HG03565 (cell line): ENCODE measurements at regions not wholly inside any gene's neighbourhood (a gene's known extent, or its start where the extent isn't known, plus 50 kb on each side); places are given as distances from the start of the nearest gene placed in this dataset.

Source experiments
- ATAC-seq: cut with Tn5 transposase; IDR thresholded peaks from one replicate; pipeline ENCODE4 v1.9.1; 2021; ENCODE audit warnings: mild to moderate bottlenecking, moderate library complexity; ENCODE audit not compliant: unreplicated experiment

DNA sequence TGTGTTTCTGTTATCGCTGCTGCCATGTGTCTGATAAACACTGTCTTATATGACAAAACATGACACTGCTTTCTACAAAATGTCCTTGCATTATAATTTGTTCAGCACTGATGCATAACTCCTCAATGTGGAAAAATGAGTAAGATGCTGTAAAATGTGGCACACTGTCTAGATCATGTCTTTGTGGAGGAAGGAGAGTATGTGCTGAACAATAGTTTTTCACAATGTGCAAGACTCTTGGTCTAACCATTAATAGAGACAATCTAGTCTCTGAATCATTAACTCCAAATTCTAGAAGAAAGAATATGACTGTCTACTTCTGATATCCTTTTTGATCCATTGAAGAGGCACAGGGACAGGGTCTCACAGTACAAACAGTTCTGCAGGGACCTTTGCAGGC, 127.9 kb upstream of the RARB start:
- no peak for ATAC-seq

DNA sequence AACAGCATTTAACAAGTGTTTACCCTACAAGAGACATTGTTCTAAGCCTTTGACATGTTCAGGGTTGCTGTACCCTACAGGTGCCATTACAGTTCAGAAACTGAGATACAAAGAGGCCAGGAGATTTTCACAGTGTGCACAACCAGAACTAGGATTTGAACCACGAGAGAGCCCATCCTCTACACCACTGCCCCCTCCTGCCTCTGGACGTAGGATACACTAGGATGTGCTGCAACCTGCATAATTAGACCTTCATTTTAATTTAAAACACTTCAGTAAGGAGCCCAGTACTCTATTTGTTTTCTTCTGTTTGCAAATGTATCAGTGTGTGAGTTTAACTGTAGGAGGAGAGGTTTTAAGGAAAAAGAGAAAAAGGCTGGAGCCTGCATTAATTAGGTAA, 123.1 kb upstream of the RARB start:
- ATAC-seq: no peak

DNA sequence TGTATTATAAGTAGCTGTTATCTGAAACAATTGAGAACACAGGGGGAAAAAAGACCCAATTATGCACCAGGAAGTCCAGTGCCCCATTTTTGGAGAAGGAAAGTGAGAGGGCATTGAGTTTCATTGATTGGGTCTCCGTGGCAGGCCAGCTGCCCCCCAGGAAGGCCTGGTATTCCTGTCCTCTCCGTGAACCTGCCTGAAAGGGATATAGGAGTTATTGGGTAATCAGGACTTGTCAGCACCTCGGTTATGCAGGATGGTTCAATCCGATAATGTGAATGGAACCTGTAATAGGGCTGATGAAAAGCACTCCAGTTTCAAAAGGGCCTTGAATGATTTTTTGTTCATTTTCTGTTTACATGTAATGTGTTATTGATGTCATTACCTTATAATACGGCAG, 122.0 kb upstream of the RARB start:
- no peak for ATAC-seq

DNA sequence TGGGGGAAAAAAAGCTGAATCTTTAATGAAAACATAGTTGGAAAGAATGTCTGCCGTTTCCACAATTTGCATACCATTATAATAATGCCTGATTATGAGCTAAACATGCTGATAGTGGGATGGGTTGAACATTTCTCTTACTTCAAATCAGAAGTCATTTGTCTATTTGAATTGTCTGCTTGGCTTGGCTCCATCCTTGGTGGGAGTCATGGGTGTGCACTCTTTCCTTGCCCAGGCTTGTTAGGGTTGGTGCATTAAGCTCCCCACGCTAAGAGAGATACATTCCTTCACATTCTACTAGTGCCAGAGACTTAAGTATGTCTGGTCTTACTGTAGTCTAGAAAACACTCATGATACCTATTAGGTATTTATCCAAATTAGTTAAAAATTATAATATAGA, 121.4 kb upstream of the RARB start:
- ATAC-seq: no peak

DNA sequence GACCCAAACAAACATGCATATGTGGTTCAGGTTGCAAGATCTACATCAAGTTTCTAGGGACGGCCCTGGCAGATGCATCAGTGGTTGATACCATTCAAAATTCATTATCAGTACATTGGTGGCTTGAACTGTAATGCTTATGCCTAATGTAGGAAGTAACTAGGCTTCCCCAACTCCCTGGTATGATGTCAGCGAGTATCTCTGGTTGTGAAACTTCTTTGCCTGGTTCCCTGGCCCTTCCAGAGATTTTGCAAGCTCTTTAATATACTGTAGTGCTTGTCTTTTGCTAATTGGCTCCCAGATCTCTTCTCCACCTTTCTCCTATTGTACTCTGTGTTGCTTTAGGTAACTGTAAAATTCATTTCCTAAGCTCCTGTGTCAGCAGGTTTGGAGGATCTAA, 114.8 kb upstream of the RARB start:
- ATAC-seq: no peak

DNA sequence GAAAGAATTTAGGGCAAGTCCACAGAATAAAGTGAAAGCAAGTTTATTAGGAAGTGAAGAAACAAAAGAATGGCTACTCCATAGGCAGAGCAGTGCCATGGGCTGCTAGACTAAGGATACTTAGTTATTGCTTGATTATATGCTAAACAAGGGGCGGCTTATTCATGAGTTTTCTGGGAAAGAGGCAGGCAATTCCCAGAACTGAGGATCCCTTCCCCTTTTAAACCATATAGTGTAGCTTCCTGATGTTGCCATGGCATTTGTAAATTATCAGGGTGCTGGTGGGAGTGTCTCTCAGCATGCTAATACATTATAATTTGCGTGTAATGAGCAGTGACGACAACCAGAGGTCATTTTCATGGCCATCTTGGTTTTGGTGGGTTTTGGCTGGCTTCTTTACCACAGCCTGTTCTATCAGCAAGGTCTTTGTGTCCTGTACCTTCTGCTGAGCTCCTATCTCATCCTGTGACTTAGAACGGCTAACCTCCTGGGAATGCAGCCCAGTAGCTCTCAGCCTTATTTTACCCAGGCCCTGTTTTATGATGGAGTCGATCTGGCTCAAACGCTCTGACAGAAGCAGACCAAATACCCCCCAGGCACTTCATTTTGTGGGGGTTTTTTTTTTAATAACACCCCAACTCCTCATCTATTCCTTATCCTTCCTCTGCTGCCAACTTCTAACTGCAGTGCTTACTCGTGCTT, 103.0 kb upstream of the RARB start:
- no peak for ATAC-seq

DNA sequence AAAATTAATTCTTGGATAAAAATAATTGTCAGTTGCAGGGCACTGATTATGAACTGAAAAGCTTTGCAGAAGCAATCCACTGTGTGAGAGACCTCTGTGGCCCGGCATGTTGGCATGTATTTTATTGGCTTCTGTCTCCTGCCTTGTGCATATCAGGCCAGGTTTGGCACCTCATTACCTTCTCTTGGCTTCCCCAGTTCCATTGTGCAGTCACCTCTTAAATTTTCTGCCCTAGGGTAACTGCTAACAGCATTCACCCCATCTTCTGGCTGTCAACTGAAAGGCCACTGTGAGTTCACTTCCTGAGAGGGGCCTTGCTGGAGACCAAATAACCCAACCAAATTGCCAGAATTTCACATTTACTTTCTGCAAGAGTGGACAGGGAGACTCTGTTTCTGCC, 92.7 kb upstream of the RARB start:
- ATAC-seq: no peak

DNA sequence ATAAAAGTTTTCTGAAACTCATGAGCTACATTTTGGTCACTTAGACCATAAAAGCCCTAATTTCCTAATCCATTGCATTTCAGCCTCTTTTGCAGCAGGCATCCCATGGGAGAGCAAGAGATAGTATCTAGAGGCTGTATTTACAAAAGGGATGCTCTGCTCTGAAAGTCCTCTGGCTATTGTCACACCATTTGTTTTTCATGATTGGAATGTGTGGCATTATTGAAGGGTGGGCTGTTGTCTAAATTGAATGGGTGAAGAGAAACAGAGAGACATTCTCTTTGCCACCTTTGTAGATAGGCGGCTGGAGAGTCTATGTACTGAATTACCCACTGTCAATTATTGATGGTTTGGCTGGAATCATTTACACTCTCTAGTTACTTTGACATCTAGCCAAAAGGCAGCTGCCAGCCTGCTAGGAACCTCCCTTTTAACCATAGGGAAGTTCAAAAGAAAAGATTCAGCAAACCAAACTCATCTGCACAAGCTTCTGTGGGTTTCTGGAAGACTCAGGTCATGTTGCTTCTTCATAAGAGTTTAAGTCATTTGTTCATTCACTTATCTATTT, 89.8 kb upstream of the RARB start:
- no peak for ATAC-seq

DNA sequence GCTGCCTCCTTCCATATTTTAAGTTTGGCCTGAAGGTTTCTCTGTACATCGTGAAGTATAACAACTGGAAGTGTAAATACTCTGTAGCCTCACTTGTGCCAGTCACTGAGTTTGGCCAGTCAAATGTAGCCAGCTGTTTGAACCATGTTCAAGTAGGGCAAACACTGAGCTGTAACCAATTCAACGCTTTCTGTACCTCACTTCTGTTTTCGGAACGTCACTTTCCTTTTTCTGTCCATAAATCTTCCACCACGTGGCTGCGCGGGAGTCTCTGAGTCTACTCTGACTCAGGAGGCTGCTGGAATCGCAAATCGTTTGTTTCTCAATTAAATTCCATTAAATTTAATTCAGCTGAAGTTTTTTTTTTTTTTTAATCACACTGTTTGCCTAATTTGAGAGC, 88.8 kb upstream of the RARB start:
- ATAC-seq: no peak

DNA sequence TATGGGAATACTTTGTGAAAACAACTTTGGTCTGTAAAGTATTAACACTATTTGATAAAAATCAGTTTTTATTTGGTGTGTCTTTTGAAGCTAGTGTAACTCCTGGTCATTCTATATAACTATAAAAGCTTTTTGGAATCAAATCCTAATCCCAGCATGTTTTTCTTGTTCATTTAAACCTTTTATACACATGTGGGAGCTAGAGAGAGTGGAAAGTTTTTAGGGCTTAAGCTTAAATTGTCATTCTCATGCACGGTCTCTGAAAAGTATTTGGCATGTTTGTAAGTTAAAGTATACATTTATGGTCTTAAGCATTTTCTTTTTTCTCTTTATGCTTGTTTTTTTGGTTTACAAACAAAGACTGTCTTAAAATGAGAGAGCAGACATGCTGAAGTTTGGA, 83.4 kb upstream of the RARB start:
- no peak for ATAC-seq

DNA sequence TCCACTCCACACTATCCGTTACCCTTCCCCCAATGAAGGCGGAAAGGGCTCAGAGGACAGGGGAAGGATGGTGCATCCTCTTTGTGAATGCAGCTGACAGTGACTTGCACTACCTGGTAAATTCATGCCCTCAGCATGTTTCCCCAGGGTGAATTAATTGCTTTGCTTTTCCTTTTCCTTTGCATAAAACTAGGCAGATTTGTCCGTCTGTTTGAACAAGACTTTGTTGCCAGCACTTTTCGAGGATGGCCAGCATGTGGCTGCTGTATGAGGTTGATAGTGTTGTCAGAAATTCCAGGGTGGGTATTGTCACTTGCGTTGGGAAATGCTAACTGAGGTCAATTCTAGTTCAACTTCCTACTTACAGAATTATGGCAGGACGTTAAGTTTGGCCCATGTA, 79.0 kb upstream of the RARB start:
- ATAC-seq: no peak

DNA sequence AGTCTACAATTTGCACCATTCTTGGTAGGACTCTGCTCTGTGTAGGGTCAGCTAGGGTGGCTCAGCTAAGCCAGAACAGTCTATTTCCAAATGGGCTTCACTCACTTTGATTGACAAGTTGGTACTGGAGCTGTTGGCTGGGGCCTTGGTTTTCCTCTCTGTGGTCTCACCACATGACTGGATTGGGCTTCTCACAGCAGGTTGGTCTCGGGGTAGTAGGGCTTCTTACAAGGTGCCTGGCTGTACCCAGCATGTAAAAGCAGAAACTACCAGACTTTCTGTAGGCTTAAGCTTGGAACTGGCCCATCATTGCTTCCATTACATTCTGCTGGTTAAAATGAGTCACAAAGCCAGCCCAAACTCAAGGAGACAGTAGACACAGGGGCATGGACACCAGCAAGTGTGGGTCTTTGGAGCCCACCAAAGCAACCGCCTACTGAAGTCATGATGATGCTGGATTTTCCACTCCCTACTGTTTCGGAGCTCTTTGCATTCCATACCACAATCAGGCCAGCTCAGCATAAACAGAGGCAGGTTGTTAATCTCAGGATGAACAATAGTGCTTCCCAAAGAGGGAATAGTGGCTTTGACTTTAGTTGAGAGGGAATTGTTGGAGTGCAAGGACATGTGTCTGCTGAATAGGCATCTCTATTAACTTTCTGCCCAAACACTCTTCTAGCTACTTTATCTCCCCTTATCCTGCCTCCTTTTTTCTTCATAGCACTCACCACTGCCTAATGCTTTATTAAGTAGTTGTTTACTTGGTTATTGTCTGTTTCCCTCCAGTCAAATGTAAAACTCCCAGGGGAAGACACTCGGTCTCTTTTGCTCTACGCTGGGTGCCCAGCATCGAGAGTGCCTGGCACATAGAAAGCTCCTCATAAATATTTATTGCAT, 78.0 kb upstream of the RARB start:
- no peak for ATAC-seq

DNA sequence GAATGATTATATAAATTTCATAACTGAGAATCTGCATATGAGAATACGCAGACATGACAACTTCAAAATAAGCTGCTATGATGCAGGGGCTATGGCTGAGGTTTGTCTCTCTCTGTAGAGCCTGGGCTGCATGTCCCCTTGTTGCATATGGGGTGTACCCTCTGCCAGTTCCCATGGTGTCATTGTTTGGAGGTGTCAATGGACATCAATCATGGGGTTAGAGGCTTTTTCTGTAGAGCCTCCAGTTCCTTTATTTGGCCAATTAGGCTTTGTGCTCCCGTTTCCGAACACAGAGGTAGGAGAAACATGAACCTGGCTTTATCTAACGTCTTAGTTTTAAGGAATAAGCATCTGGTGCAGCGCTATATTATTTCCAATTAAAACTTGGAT, 77.3 kb upstream of the RARB start:
- ATAC-seq: no peak

DNA sequence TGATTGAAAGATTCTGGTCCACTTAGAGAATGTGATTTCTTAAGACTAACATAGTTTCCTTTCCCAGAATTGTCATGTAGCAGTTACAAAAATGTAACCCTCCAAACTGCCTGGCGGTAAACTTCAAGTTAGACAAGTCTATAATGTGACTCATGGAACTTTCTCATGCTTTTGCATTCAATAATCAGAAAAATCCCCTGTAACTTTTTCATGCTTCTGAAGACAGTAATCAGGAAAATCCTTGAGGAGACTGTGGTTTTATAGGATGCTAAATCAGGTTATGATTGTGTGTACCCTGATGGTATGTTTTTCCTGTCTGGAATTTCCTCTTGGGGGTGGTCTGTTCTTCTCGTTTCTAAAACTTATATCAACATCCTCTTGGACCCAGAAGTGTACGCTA, 74.0 kb upstream of the RARB start:
- no peak for ATAC-seq

DNA sequence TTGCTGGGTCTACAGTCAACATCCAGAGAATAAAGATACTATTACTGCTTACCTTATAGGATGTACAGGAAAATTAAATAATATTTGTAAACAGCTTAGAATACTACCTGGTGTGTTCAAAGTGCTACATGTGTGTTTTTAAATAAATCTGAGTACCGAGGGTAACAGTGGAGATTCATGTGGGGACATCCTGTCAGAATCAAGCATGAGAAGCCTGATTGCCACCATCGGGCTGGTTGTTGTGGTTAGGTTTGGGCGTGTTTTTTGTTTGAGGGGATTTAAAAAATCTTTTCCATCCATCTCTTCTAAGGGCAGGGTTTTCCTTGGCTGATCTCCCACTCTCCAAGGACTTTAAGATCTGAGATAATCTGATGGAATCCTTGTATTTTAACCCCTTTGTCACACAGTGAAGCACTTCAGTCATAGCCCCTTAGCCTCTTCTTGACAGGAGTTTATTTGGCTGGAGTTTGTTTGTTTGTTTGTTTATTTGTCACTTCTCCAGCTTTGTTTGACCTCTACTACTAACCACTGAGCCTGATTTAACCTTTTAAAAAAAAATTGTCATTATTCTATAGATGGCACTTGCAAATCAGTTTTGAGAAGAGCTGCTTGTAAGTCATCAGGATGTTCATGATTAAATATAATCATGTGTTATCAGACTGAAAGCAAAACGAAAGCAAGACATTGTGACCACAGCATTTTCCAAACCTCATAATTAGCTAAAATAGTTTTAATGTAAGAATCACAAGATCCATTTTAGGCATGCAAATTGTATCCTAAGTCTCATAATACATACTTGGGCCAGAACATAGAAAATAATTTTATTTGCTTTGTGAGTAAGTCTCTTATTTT, 72.8 kb upstream of the RARB start:
- no peak for ATAC-seq

DNA sequence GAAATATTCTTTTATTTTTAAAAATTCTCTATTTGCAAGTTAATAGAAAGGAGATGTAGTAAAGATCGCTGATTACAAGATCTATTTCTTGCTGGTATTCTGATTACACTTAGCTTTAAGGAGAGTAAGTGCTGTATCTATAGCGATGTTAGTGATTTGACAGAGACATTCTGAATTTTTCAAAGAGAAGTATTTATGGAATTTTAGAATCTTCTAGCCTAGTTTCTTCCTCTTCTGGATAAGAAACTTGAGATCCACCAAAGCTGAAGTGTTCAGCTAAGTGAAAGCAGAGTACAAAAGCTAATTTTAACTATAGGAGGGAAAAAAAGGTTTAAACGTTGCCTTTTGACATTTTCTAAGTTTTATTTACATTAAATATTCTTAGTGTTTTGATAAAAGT, 72.1 kb upstream of the RARB start:
- ATAC-seq: no peak

DNA sequence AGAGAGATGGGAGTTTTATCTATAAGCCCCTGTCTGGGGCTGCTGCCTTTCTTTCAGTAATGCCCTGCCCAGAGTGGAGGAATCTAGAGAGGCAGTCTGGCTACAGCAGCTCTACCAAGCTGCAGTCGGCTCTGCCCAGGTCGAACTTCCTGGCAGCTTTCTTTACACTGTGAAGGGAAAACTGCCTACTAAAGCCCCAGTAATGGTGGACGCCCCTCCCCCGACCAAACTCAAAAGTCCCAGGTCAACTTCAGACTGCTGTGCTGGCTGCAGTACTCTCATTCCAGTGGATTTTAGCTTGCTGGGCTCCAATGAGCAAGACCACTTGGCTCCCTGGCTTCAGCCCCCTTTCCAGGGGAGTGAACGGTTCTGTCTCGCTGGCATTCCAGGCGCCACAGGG, 65.9 kb upstream of the RARB start:
- ATAC-seq: no peak

DNA sequence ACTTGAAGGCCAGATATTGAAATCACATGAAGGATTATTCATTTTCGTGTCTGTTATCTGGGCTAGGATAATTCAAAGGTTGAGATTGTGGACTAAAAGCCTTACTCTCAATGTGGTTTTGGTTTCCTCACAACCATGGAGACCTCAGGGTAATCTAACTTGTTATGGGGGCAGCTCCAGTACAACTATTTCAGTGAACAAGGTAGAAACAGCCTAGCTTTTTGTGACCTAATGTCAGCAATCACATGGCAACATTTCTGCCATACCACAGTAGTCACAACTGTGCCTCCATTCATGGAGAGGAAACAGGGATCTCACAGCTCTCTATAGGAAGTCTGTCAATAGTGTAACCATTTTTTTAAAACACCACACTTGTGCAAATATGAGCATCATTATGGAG, 62.4 kb upstream of the RARB start:
- ATAC-seq: no peak

DNA sequence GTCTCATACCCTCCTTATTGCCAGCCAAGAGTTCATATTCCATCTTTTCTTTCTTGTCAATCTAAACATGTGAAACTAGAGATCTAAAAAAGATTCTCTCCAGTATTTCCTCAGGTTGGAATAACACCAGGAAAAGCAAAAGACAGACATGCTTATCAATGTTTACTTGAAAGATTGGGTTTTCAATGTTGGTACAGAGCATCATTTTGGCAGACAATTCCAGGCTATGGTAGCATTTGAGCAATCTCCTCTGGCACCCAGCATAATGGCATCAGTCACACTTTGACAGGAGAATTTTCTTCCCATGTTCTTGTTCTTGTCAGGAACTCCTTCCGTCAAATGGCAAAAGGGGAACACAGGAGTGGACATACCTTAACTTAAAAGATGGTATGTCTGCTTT, 61.0 kb upstream of the RARB start:
- ATAC-seq: no peak

DNA sequence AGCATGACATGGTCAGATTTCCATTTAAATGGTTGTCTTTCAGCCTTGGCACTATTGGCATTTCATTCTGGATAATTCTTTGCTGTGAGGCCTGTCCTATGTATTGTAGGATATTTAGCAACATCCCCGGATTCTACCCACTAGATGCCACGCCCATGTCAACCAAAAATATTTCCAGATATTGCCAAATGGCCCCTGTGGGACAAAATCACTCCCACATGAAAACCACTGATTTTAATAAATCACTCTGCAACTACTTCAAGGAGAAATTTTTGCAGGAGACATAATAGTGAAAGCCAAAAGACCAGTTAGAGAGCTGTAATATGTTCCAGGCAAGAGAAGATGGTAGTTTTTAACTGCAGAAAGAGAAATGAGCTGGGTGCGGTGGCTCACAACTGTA, 55.9 kb upstream of the RARB start:
- ATAC-seq: no peak

DNA sequence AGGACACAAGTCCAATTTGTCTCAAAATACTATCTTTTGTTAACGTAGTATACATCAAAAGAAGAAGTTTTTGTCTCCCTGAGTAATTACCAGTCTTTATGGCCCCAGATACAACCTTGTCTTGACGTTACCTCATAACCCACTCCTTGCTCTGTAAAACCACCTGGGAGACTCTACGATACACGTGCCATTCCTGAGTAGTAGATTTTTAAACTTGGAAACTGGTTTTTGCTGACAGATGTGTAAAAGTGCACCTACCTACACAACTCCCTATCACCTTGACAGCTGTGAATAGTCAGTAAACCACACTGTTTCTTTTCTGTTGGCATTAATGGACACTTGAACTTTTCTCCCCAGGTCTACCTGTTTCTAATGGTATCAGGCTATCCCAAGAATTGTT, 51.7 kb upstream of the RARB start:
- ATAC-seq: no peak
